ENCODE measurements at regions not wholly inside any gene's neighbourhood (a gene's known extent, or its start where the extent isn't known, plus 50 kb on each side); places are given as distances from the start of the nearest gene placed in this dataset.

GRCh38 chr14:84131924-84132323, 1398.0 kb upstream of the FLRT2 start:
- no peak for DNase-seq (ENCODE audit: extremely low read depth, insufficient read length)
- H3K4me3 ChIP-seq (replicated peaks; ENCODE audit: low read depth, low read length) = no peak overlapping the region
- TF ChIP-seq, protein P1, sequence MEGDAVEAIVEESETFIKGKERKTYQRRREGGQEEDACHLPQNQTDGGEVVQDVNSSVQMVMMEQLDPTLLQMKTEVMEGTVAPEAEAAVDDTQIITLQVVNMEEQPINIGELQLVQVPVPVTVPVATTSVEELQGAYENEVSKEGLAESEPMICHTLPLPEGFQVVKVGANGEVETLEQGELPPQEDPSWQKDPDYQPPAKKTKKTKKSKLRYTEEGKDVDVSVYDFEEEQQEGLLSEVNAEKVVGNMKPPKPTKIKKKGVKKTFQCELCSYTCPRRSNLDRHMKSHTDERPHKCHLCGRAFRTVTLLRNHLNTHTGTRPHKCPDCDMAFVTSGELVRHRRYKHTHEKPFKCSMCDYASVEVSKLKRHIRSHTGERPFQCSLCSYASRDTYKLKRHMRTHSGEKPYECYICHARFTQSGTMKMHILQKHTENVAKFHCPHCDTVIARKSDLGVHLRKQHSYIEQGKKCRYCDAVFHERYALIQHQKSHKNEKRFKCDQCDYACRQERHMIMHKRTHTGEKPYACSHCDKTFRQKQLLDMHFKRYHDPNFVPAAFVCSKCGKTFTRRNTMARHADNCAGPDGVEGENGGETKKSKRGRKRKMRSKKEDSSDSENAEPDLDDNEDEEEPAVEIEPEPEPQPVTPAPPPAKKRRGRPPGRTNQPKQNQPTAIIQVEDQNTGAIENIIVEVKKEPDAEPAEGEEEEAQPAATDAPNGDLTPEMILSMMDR (IDR thresholded peaks at IDR 0.05; ENCODE audit: insufficient read depth, low read length, poor library complexity, severe bottlenecking) = no peak
- no peaks in the 10 kb centered on the region for H3K36me3 ChIP-seq (ENCODE audit: control insufficient read depth, insufficient read depth, low read length)
- H3K27me3 ChIP-seq (replicated peaks; ENCODE audit: control insufficient read depth, insufficient read depth, low read length) = no peaks in the 10 kb centered on the region

- no peak overlapping the region for H3K4me3 ChIP-seq (replicated peaks; ENCODE audit: low read depth, low read length)
- DNase-seq (ENCODE audit: extremely low read depth, insufficient read length) = no peak
Measured at GRCh38 chr14:84144166-84144565, 1385.8 kb upstream of the FLRT2 start.

DNA sequence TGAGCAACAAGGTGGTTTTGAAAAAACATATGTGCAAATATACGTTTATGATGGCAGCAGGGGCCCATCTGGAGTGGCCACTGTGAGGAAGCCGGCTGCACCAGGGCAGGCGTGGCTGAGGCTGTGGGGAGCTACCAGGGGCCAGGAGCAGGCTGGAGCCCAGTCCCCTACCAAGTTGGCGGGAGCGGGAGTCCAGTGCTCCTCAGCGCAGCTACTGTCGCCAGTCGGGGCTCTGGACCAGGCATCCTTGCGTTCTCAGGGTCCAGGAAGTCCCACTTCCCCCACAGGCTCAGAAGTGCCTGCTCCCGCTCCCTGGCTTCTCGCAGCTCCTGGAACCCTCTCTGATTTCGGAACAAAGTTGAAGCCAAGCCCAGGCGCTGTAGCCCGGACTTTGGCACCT, 1377.5 kb upstream of the FLRT2 start:
- no peak for DNase-seq (ENCODE audit: extremely low read depth, insufficient read length)
- no peak overlapping the region for H3K4me3 ChIP-seq (replicated peaks; ENCODE audit: low read depth, low read length)
- no peaks in the 10 kb centered on the region for H3K36me3 ChIP-seq (ENCODE audit: control insufficient read depth, insufficient read depth, low read length)
- H3K27me3 ChIP-seq (replicated peaks; ENCODE audit: control insufficient read depth, insufficient read depth, low read length) = no peaks in the 10 kb centered on the region
- TF ChIP-seq, protein P1 (IDR thresholded peaks at IDR 0.05; ENCODE audit: insufficient read depth, low read length, poor library complexity, severe bottlenecking) = no peak

More at GRCh38 chr14:84144166-84144565, 1385.8 kb upstream of the FLRT2 start:
- H3K36me3 ChIP-seq (ENCODE audit: control insufficient read depth, insufficient read depth, low read length) = no peaks in the 10 kb centered on the region
- TF ChIP-seq, protein P1 (IDR thresholded peaks at IDR 0.05; ENCODE audit: insufficient read depth, low read length, poor library complexity, severe bottlenecking) = no peak
- no peaks in the 10 kb centered on the region for H3K27me3 ChIP-seq (replicated peaks; ENCODE audit: control insufficient read depth, insufficient read depth, low read length)

- TF ChIP-seq, protein P1 (IDR thresholded peaks at IDR 0.05; ENCODE audit: insufficient read depth, low read length, poor library complexity, severe bottlenecking) = no peak
- Histone ChIP-seq H3K27me3 (replicated peaks; ENCODE audit: control insufficient read depth, insufficient read depth, low read length) (no peaks in the 10 kb centered on the region), H3K4me3 (replicated peaks; ENCODE audit: low read depth, low read length) (no peak overlapping the region), H3K36me3 (ENCODE audit: control insufficient read depth, insufficient read depth, low read length) (no peaks in the 10 kb centered on the region)
- no peak for DNase-seq (ENCODE audit: extremely low read depth, insufficient read length)
Measured at GRCh38 chr14:84162633-84163032, 1367.3 kb upstream of the FLRT2 start.

DNA sequence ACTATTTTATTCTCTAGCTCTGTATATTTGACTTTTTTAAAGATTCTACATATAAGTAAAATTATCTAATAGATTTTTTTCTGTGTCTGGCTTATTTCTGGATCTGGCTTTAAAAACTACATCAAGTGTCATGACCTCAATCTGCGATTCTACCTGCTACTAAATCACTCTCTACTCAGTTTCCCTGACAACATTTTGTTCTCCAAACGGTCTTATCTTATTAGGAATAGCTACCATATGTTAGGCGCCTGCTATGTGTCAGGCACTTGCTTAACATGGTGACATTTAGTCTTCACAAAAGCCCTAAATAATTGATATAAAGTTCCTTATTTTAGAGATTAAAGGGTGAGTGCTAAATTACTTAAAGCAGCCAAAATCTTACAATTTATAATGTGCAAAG, 1362.9 kb upstream of the FLRT2 start:
- Histone ChIP-seq H3K27me3 (replicated peaks; ENCODE audit: control insufficient read depth, insufficient read depth, low read length) (no peaks in the 10 kb centered on the region), H3K4me3 (replicated peaks; ENCODE audit: low read depth, low read length) (no peak overlapping the region), H3K36me3 (ENCODE audit: control insufficient read depth, insufficient read depth, low read length) (no peaks in the 10 kb centered on the region)
- TF ChIP-seq, protein P1 (IDR thresholded peaks at IDR 0.05; ENCODE audit: insufficient read depth, low read length, poor library complexity, severe bottlenecking) = no peak
- no peak for DNase-seq (ENCODE audit: extremely low read depth, insufficient read length)

DNA sequence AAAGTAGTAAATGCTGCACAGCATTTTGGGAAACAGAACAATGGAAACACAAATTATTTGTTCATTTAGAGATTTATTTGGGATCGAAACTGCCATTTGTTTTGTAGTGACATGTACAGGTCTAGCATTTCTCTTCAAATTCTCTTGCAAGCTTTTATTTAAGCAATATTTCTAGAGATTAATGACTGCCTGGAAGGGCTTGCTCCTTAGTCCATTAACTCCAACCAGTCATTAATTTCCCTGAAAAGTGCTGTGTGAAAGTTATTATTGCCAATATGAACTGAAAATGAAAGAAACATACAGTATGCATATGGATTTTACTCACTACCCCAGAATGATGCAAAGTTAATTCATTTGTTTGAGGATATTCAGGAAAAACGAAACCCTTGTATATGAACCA, 1349.6 kb upstream of the FLRT2 start:
- DNase-seq (ENCODE audit: extremely low read depth, insufficient read length) = no peak
- TF ChIP-seq, protein P1 (IDR thresholded peaks at IDR 0.05; ENCODE audit: insufficient read depth, low read length, poor library complexity, severe bottlenecking) = no peak
- no peaks in the 10 kb centered on the region for H3K36me3 ChIP-seq (ENCODE audit: control insufficient read depth, insufficient read depth, low read length)
- H3K4me3 ChIP-seq (replicated peaks; ENCODE audit: low read depth, low read length) = no peak overlapping the region
- no peaks in the 10 kb centered on the region for H3K27me3 ChIP-seq (replicated peaks; ENCODE audit: control insufficient read depth, insufficient read depth, low read length)
